CMK (cell line): ENCODE measurements at regions not wholly inside any gene's neighbourhood (a gene's known extent, or its start where the extent isn't known, plus 50 kb on each side); places are given as distances from the start of the nearest gene placed in this dataset.

Experiments
- DNase-seq: peaks from one replicate; pipeline ENCODE4 v3.0.0-alpha.2; 2010; ENCODE audit warnings: low read depth

DNA sequence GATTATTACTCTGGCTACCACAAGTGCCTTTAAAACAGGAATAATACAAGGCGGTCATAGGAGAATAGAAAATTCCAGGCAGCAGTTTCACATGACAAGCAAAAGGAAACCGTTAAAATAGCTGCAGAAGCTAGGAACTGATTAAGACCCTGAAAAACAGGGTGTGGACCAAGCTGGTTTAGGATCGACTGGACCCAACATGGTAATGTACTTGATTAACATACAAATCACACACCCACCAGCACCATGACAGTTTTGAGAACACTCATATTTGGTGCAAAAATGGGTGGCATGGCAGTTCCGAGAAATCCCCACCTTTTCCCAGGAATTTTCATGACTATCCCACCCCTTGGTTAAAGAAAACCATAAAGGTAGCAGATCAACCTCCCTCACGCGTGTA lies 51.9 kb upstream of the TMEM163 start:
- no peak for DNase-seq

DNA sequence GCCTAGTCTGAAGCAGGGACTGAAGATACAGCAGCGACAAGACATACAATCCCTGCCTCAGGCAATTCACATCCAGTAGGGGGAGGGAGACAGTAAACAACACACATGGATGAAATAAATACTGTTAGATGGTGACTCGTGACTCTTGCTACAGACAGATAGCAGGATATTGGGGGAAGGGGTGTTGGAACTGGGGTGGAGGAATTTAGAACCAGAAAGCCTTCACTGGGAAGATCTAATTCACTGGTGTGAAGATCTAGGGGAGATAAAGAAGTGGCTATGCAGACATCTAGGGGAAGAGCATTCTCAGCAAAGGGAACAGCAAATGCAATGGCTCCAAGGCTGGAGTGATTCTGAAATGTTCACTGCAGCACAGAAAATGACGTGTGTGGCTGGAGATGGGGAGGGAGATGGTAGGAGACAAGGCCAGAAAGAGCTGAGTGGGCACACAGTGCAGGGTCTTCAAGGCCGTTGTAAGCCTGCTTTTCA lies 52.6 kb upstream of the TMEM163 start:
- DNase-seq = peak; percentile 24

DNA sequence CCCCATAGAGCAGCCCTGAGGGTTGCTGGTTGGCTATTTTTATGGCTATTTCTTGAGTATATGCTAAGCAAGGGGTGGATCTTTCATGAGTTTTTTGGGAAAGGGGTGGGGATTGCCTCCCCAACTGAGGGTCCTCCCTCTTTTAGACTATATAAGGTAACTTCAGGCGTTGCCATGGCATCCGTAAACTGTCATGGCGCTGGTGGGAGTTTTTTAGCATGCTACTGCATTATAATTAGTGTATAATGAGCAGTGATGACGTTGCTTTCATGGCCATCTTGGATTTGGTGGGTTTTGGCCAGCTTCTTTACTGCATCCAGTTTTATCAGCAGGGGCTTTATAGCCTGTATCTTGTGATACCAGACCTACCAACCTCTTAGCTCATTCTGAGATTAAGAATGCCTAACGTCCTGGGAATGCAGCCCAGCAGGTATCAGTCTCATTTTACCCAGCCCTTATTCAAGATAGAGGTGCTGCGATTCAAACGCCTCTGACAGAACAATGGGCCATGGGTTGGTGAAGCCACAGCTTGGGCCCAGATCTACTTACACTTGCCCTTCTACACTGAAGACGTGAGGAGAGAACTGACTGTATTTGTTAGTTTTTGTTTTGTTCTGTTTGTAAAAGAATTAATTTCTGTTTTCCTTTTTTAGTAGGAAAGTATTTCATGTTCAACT lies 53.8 kb upstream of the TMEM163 start:
- DNase-seq = no peak

DNA sequence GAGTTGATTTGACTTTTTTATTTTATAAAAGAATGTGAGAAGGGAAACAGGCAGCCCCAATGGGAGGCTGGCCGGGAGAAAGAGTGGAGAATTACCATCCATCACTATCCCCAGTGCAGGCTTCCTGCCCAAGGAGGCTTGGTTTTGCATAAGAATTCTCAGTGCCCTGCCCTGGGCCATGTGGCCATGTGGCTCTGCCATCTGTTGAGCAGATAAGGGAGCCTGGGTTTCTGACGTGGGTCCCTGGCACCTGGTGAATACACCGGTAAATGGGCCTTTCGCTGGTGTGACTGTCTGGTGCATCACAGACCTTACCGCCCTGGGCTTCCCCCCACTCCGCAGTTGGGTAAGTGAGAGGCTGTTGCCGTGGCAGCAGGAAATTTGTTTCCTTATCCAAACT lies 54.5 kb upstream of the TMEM163 start:
- no peak for DNase-seq

DNA sequence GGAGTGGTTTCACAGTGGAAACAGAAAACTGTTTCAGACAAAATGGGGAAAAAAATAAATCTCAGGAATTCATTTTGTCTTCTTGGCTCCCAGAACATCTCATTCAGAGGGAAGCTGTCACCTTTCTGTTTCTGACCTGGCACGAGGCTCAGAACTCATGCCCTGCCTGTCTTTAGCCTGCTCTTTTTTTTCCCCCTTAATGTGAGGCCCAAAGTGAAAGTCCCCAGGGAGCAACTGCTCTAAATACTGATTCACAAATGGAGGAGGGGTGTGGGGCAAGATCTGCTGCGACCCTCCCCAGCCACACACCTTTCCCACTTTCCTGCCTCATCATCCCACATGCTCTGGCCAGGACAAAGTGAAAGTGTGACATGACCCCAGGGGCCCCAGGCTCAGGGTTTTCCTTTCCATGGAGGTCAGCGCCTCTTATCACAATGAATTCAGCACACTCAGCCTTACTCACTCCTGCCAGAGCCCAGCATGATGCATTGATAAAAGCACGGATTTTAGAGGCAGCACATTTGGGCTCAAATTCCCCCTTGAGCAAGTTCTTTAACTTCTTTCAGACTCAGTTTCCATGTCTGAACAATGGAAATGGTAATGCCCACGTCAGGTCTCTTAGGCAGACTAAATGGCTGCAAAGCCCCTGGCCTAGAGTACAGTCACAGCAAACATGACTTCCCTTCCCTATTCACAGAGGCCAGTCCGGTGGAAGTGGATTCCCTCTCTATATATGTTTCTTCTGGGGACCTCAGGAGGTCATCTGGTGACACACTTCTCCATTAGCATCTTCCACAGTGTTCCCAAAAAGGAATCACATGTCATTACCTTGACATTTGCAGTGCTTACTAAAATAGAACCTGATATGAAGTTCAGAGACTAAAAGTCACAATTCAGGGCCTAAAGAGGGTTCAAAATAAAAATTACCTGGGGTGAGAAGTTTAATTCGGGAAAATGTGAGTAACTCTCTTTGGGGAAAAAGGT lies 55.3 kb upstream of the TMEM163 start:
- no peak for DNase-seq

DNA sequence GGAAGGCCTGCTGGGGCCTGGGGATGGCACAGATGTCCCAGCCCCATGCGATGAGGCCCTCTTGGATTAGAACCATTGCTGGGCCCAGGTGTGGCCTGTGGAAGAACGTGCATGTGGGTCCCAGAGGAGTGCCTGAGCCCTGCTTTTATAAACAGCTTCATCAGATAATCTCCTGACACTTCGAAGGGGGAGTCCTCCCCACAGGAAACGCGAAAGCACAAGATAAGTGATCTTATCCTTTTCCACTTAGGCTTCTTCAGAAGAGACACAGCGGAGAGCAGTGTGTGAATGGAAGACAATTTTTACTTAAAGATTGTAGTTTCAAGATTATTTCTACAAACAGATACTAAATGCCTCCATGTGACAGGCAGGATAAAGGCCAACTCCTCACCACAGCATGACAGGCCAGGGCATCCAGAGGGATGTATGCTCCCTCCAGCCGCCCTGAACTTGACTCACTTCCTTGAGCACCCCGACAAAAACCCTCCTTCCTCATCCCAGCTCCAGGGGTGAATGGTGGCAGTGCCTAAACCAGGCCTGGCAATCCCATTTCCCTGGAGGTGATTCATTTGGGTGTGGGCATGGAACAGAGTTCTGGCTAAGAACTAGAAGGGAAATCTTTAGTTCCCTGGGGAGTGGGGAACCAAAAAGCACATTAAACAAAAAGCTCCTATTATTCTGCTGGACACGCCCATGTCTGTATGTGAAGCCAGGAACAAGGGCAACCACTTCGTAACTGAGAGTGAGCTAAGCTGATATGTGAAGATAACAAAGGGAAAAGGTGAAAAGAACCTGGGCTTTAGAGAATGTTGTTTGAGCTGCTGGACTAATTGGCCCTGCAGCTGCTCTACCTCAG lies 56.2 kb upstream of the TMEM163 start:
- DNase-seq = peak; percentile 54

DNA sequence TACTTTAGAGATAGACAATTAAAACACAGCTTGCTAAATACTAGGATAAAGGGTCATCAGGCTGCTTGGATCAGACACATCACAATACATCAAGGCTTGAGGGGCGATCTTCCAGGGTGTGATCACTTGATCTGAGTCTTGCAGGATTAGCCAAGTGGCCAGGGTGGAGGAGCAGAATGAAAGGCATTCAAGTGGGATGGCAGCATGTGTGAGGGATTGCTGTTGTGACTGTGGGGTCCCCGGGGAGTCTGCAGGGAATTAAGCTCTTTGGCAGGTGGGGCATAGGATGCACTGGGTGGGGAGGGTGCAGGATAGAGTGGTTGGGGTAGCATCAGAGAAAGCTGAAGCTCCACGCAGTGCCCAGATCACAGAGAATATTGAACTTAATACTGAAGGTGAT lies 58.0 kb upstream of the TMEM163 start:
- DNase-seq = no peak

DNA sequence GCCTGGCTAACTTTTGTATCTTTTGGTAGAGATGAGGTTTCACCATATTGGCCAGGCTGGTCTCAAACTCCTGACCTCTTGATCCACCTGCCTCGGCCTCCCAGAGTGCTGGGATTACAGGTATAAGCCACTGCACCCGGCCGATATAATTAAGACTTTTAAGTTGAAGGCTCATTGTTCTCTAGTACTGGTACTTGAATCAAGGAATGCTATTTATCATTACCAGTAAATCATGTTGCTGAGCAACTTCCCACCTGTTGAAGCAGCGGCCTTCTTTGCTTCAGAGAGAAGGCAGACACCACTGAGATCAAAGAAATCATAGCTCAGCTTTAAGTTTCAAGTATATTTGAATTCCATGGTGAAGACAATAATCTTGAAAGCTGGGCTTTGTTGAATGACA lies 58.8 kb upstream of the TMEM163 start:
- DNase-seq = no peak

DNA sequence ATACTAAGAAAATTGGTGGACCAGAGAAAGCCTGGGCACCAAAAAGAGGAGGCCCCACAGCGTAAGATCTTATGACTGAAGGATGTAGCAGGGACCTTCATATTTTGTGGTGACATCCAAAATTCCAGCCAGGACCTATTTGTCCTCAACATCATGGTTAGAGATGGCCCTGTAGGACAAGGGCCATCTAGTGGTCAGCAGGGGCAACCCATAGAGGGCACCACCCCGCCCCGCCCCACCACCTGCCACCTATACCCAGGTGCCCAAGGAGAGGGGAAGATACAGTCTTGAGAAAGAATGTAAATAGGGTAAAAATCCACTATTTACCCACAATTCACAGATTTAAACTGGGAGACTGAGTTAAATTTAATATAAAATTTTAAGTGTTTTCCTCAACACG lies 59.6 kb upstream of the TMEM163 start:
- DNase-seq = no peak

DNA sequence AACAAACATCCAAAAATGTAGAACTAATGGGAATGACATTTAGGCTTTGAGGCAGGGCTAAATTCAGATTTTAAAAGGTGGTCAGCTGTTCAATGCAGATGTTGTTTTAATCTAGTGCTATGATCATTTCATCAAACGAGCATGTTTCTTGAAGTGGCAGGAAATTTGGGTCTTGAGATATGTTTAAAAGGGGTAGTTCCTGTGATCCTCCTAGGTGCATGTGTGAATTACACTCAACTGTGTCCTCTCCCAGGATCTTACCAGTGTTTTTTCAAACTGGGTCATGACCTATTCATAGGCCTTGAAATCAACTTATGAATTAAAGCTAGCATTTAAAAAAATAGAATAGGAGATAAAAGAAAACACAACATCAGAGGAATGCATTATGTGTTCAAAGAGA lies 57.4 kb upstream of the ACMSD start:
- DNase-seq = no peak

DNA sequence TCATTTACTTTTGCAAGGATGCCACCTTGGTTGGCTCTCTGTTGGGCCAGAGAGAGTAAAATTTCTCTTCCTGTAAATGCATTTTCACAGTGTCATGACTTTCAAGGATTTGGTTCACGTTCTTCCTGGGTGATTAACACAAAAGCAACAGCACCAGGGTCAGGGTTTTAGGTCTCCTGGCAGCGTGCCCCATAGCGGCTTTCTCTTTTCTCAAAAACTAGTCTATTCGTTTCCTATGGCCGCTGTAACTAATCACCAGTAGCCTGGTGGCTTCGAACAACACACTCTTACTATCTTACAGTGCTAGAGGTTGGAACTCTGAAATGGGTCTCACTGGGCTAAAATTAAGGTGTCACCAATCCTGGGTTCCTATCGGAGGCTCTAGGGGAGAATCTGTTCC lies 56.3 kb upstream of the ACMSD start:
- no peak for DNase-seq

DNA sequence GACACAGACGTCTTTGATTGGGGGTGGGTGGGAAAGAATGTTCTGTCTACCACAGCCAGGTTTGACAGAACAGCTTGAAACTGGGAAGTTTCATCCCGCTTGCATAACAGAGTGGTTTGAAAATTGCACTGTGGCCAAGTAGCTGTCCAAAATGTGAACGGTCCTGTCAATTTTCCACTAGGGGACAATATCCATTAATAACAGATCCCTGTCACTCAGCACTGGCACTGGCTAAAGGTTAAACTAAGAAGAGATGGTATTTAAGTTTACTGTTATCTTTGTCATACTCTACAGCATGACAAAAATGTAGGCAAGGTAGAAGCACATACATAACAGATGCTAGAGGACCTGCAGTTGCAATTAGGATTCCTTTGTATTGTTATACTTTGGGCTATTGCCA lies 55.6 kb upstream of the ACMSD start:
- no peak for DNase-seq

DNA sequence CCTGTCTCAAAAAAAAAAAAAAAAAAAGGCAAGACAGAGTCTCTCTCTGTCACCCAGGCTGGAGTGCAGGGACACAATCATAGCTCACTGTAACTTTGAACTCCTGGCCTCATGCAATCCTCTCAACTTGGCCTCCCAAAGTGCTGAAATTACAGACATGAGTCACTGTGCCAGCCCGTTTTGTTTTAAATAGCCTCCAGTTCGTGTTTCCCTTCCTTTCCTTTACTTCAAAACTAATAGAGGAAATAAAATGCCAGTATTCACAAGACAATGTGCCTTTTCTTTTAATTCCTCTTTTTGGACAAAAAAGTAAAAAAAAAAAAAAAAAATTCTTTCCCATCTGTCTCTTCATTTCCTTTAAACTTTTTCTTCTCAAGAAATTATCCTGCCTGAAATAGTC lies 54.5 kb upstream of the ACMSD start:
- DNase-seq = no peak

DNA sequence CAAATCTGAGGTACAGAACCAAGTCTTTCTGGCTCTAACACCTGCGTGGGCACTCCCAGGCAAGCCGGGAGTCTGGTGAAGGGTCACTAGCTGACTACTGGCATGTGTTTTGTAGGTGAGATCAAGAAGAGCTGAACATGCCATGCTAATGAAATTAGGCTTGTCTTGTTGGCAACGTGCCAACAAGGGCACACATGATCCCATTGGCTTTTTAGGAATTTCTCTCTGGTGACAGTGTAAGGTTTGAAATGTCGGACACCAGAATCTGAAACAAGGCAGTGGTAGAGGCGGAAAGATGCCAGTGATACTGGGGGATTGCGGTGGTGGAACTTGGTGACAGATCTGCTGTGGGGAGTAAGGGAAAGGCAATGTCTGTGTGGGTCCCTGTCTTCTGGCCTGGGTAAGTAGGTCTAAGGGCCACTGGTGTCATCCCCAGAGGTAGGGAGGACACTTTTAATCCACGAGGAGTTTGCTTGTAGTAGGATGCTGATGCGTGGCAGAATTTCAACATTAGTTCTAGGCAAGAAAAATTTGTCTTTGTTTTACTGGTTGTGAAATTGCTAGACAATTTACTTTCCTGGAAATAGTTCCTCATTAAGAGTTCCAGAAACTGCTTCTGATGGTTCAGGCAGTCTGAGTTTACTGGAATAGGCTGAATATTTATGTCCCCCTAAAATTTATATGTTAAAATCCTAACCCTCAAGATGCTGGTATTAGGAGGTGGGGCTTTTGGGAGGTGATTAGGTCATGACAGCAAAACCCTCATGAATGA lies 52.6 kb upstream of the ACMSD start:
- no peak for DNase-seq

DNA sequence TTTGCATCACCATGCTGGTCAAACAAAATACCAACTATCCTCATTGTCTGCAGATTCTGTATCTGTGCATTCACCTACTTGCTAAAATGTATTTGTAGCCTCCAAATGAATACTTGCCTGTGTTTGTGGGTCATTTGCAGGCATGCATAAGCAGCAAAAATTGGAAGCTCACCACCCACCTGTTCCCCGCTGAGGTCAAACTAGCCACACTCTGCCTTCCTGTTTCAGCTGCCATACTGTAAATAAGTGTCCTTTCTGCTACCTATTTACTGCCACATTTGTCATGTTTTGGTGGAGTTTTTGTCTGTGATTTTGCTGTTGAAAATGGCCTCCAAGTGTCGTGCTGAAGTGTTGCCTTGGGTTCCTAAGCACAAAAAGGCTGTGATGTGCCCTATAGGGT lies 50.0 kb upstream of the ACMSD start:
- DNase-seq = no peak
